ENCODE measurements at regions not wholly inside any gene's neighbourhood (a gene's known extent, or its start where the extent isn't known, plus 50 kb on each side); places are given as distances from the start of the nearest gene placed in this dataset.
"Not testable (repeated sequence)": the region's sequence is repeated elsewhere in the genome, so short reads cannot be mapped to it uniquely, and the experiment has no call there.

- no peak for DNase-seq (ENCODE audit: low spot score)
These were observed 609.8 kb upstream of the NCAM2 start for GRCh38 chr21:20388400-20388799.

- DNase-seq (ENCODE audit: low spot score), result no peak
These were observed 601.4 kb upstream of the NCAM2 start for GRCh38 chr21:20396798-20397197.

DNA sequence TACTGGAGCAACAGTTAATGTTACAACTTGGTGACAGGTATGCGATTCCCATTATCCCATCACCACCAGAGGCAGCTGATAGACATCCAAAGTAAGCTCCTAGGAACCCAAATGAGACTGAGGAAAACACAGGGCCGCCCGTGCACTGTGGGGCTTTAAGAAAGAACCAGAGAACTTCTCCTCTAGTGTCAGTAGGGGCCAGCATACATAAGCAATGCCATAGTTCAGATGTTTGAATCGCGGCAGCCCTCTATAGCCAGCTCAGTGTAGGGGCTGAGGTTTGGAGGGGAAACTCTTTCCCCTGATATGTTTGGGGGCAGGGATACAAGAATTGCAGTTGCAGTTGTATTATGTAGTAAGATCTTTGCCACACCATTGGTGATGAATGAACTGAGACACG lies 593.3 kb upstream of the NCAM2 start:
- DNase-seq (ENCODE audit: low spot score), result no peak

DNA sequence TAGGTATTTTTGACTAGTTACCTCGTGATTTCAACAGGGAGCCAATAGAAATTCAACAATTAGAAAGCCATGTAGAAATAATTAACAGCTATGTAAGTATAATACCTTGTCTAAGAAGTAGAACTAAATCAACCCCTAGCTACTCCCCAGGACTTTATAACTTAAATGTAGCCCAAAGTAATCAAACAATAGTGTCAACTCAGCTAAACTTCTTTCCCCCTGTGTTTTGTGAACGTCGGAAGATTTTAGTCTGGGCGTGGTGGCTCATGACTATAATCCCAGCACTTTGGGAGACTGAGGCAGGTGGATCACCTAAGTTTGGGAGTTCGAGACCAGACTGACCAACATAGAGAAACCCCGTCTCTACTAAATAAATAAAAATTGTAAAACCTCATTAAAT lies 579.9 kb upstream of the NCAM2 start:
- no peak for DNase-seq (ENCODE audit: low spot score)

DNA sequence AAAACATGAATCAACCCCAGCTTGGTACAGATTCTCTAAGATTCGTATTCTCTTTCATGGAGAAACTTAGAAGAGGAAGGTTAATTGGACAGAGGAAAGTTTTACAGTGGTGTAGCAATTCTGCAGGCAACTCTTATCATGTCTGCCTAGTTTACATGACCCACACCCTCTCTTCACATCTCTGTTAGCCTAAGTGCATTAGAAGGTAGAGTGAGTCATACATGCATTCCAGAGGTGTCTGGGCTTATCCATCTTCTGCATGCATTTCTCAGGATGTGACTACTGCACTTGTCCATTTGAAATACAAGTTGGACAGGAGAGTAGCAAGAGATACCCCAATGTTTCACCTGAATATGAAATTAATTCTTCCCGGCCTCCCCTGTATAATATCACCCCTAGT lies 578.4 kb upstream of the NCAM2 start:
- no peak for DNase-seq (ENCODE audit: low spot score)

GRCh38 chr21:20424943-20425342 lies 573.3 kb upstream of the NCAM2 start:
- DNase-seq (ENCODE audit: low spot score), result no peak

DNA sequence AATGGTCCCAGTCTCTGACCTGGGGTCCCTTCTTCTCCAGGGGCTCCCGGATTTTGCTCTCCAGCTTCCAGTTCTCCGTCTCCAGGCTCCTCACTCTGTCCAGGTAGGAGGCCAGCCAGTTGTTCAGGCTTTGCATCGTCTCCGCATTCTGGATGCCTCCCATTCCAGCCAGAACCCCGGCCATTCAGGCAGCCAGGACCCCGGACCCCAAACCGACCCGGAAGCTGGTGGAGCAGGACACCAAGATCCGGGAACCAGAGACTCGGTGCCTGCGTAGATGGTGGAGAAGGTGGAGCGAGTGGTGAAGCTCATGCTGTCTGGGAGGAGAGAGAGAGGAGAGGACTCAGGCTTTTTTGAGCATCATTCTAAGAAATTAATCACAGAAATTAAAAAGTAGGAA lies 572.4 kb upstream of the NCAM2 start:
- DNase-seq (ENCODE audit: low spot score), result no peak

GRCh38 chr21:20440338-20440737 lies 557.9 kb upstream of the NCAM2 start:
- DNase-seq (ENCODE audit: low spot score), result no peak

DNA sequence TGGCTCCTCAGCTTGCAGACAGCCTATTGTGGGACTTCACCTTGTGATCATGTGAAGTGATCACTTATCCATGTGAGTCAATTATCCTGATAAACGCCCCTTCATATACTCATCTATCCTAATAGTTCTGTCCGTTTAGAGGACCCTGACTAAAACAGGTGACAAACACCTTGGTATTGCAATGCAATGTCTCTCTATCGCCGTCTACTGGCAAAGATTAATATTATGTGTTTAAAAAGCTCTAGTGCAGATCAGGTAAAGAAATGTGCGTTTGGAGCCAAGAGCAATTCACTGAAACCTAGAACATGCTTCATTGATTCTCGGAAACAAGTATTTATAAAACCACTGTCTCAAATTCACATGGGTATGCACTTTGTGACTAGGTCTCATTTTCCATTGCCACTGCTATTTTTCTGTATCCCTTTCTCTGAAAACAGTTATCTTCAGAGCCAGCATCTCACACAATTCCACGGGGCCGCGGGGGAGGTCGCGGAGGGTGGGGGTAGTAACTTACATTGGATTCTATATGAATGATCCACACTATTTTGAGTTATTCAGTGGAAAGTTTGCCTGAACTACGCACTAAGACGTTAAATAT lies 554.6 kb upstream of the NCAM2 start:
- peak; percentile 11 for DNase-seq (ENCODE audit: low spot score)

GRCh38 chr21:20445971-20446370 lies 552.2 kb upstream of the NCAM2 start:
- no peak for DNase-seq (ENCODE audit: low spot score)

- DNase-seq (ENCODE audit: low spot score), result peak; percentile 14
These were observed 547.2 kb upstream of the NCAM2 start for GRCh38 chr21:20451046-20451445.

DNA sequence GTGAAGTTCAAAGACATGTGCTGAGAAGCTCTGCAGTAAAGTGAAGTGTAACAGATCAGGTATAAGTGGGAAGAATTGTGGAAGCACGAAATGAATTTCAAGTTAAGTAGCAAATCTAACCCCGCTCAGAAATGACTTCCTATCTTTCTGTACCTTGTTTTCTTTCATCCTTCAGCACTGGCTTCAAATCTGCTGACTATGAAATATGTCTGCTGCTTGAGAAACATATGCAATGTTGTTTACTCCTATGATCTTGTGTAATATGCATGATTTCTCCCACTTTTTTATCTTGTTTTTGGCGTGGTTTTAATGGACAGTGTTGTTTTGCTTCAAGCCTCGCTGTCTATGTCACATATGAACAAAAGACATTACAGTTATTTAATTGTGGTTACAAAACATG lies 545.3 kb upstream of the NCAM2 start:
- DNase-seq (ENCODE audit: low spot score), result no peak

- no peak for DNase-seq (ENCODE audit: low spot score)
These were observed 538.4 kb upstream of the NCAM2 start for GRCh38 chr21:20459838-20460237.

DNA sequence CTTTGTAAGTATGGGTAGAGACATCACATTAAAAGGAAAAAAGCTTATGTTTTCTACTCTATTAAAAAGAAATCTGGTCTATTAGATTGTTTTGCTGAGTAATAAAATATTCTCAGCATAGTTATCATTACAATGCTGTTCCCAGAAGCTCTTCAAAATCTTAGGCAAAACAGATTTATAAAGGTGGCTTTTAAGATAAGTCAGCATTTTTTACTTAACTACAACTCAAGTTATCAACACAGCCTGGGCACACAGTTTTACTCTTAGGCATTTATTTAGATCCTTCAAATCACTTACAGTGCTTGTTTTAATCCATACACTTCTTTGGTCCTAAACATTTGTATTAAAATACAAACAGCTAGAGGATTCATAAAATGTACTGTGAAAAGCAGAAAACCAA lies 534.8 kb upstream of the NCAM2 start:
- DNase-seq (ENCODE audit: low spot score), result no peak

DNA sequence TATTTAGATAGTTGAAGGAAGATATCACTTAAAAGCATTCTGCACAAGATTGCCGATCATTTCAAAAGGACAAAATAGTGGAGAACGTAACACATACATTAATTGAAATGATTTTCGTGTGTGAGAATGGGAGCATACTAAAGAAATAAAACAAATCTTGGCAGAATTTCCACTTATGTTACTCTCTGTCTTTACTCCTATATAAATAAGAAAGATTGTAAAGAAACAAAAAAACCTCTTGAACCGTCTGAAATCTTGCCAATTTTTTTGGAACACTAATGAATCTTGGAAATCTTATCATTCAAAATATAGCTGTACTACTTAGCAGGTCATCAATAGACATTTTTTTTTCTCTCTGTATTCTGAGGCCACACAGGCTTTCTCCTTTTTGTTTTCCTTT lies 528.8 kb upstream of the NCAM2 start:
- no peak for DNase-seq (ENCODE audit: low spot score)

DNA sequence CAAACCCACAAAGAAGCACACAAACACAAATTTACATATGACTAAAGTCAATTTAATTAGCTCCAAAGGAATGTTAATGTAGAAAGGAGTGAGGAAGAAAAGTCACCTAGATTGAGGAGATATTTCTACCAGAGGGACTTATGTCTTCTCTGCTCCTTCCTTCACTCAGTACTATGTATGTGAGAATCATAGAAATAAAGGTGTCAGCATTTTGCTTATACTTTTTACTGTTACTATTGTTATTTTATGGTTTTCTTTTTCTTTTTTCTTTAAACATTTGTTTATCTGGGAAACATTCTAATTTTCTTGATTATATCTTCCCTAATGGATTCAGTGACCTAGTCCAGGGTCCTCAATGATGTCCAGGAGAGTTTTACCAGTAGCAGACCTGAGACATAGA lies 511.9 kb upstream of the NCAM2 start:
- DNase-seq (ENCODE audit: low spot score), result no peak

DNA sequence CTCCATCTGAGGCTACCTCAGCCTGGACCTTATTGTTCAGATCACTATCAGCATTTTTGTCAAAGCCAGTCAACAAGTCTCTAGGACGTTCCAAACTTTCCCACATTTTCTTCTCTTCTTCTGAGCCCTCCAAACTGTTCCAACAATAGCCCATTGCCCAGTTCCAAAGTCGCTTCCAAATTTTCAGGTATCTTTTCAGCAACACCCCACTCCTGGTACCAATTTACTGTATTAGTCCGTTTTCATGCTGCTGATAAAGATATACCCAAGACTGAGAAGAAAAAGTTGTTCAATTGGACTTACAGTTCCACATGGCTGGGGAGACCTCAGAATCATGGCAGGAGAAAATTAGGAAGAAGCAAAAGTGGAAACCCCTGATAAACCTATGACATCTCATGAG lies 495.3 kb upstream of the NCAM2 start:
- DNase-seq (ENCODE audit: low spot score), result not testable (repeated sequence)

GRCh38 chr21:20507783-20508182 lies 490.4 kb upstream of the NCAM2 start:
- DNase-seq (ENCODE audit: low spot score), result no peak

- DNase-seq (ENCODE audit: low spot score), result no peak
These were observed 486.9 kb upstream of the NCAM2 start for GRCh38 chr21:20511216-20511880.

DNA sequence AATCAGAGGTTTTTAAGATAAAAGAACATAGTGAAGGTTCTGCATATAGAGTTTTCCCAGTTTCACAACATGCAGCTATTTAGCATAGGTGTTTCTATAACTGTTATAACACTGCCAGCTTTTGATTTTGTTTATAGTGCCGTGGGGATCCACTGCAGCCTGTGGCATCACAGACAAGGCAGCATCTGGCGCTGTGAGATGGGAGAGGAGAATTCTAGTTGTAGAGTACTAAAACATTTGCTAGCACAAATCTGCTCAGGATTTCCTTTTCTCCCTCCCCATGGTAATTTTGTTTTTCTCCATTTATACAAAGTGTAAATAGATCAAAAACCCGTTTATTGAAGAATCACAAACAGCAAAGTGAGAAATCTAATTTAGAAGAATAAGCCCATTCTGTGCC lies 482.8 kb upstream of the NCAM2 start:
- DNase-seq (ENCODE audit: low spot score), result no peak

DNA sequence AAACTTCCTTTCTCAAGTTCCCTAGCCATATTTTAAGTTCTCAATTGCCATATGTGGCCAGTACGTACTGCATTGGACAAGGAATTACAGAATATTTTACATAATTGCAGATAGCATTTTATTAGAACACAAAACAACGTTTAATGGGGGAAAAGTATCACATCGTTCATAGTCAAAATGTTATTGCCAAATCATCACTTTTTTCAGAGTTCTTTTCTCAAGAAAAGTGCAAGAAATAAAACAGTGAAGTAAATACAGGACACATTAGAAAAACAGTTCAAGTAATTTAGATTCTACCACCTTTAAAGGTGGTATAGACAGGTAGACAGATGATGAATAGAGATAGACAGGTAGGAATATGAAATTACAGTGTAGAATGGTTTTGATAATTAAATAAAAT lies 479.1 kb upstream of the NCAM2 start:
- no peak for DNase-seq (ENCODE audit: low spot score)

GRCh38 chr21:20522611-20523010 lies 475.6 kb upstream of the NCAM2 start:
- DNase-seq (ENCODE audit: low spot score), result no peak

GRCh38 chr21:20523191-20523590 lies 475.0 kb upstream of the NCAM2 start:
- no peak for DNase-seq (ENCODE audit: low spot score)

GRCh38 chr21:20527731-20528460 lies 470.3 kb upstream of the NCAM2 start:
- no peak for DNase-seq (ENCODE audit: low spot score)
